ENCODE measurements at regions not wholly inside any gene's neighbourhood (a gene's known extent, or its start where the extent isn't known, plus 50 kb on each side); places are given as distances from the start of the nearest gene placed in this dataset.
"Not testable (repeated sequence)": the region's sequence is repeated elsewhere in the genome, so short reads cannot be mapped to it uniquely, and the experiment has no call there.

DNA sequence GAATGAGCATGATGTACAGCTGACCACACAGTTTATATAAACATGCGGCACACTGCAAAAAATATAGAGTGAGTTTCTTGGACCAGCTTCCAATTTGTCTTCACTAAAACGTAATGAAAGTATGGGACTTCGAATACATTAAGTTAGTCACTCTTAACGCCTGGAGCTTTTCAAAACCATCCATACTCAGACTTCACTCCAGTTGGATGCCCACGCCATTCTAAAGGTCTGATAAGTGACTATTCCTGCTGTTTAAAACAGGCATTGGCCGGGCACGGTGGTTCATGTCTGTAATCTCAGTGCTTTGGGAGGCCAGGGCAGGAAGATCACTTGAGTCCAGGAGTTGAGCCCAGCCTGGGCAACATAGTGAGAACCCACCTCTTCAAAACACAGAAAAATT is 84.6 kb downstream of the MYL12B start:
- TF ChIP-seq, protein P1, sequence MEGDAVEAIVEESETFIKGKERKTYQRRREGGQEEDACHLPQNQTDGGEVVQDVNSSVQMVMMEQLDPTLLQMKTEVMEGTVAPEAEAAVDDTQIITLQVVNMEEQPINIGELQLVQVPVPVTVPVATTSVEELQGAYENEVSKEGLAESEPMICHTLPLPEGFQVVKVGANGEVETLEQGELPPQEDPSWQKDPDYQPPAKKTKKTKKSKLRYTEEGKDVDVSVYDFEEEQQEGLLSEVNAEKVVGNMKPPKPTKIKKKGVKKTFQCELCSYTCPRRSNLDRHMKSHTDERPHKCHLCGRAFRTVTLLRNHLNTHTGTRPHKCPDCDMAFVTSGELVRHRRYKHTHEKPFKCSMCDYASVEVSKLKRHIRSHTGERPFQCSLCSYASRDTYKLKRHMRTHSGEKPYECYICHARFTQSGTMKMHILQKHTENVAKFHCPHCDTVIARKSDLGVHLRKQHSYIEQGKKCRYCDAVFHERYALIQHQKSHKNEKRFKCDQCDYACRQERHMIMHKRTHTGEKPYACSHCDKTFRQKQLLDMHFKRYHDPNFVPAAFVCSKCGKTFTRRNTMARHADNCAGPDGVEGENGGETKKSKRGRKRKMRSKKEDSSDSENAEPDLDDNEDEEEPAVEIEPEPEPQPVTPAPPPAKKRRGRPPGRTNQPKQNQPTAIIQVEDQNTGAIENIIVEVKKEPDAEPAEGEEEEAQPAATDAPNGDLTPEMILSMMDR (IDR thresholded peaks at IDR 0.05; ENCODE audit: low read depth, low read length), result no peak
- DNase-seq (ENCODE audit: low read depth in 2 of 2), result no peak
- H3K4me3 ChIP-seq (replicated peaks in 1 of 2; ENCODE audit: low read depth in 2 of 2, low read length in 2 of 2), result no peak overlapping the region

DNA sequence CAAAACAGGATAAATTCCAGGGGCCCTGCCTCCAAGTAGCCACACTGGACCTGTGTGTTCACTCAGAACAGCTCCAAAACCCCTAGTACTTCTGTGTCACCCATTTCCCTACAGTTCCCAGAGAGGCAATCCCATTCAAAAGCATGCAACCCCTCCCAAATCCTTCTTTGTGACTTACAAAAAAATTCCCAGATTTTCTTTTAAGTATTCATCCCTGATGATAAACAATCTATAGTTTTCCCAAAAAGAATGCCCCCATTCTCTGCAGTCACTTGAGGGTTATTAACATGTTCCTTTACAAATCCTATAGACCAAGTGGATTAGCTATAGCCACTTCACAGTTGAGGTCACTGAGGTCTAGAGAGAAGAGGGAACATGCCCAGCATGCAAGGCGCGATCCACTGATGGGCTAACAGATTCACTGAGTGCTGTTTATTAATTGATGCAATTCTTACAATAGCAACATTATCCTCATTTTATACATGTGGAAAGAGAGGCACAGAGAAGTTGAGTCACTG is 85.4 kb downstream of the MYL12B start:
- no peak for DNase-seq (ENCODE audit: low read depth in 2 of 2)
- TF ChIP-seq, protein P1 (IDR thresholded peaks at IDR 0.05; ENCODE audit: low read depth, low read length), result no peak

DNA sequence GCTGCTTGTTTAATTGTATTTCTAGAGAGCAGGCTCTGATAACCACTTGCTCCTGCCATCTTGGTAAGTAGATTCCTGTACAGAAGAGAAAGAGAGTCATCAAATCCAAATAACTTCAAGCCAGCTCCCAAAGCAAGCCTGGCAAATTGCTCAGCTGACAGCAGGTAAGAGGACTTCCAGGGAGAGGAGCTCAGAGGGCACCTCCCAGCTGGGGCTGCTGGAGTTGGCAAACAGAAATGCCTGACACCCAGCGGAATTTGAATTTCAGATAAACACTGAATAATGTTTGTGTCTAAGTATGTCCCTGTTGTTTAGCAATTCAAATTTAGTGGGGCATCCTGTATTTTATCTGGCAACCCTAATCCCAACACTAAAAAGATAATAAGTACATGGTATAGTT is 86.2 kb downstream of the MYL12B start:
- H3K4me3 ChIP-seq (replicated peaks in 1 of 2; ENCODE audit: low read depth in 2 of 2, low read length in 2 of 2), result no peak overlapping the region
- DNase-seq (ENCODE audit: low read depth in 2 of 2), result no peak
- TF ChIP-seq, protein P1 (IDR thresholded peaks at IDR 0.05; ENCODE audit: low read depth, low read length), result no peak

More for the DNA sequence above, 85.4 kb downstream of the MYL12B start:
- no peak overlapping the region for H3K4me3 ChIP-seq (replicated peaks in 1 of 2; ENCODE audit: low read depth in 2 of 2, low read length in 2 of 2)

DNA sequence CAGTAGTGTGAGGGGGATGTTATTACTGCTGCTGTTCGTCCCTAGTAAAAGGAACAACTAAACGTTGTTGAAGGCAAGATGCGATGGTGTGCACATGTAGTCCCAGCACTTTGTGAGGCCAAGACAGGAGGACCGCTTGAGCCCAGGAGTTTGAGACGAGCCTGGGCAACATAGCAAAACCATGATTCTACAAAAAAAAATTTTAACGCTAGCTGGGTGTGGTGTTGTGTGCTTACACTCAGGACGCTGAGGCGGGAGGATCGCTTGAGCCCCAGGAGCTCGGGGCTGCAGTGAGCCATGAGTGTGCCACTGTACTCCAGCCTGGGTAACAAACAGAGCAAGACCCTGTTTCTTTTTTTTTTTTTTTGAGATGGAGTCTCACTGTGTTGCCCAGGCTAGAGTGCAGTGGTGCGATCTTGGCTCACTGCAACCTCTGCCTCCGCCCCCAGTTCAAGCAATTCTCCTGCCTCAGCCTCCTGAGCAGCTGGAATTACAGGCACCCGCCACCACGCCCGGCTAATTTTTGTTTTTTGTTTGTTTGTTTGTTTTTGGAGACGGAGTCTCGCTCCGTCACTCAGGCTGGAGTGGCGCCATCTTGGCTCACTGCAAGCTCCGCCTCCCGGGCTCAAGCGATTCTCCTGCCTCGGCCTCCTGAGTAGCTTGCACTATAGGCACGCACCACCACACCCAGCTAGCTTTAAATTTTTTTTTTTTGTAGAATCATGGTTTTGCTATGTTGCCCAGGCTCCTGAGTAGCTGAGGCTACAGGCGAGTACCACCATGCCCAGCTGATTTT is 87.3 kb downstream of the MYL12B start:
- not testable (repeated sequence) for DNase-seq (ENCODE audit: low read depth in 2 of 2)

DNA sequence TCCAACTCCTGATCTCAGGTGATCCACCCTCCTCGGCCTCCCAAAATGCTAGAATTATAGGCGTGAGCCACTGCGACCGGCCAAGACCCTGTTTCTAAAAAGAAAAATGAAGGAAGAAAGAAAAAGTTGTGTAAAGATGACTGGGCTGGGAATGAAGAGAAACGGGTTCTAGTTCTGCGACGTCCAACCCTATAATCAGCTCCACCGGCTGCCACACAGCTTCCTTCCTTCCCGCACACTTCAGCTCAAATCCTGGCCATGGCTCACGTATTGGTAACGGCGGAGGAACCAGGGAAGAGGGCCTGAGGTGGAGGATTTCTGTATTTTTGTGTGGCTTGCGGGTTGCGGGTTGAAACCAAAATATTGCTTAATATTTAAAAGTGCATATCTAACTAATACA is 88.1 kb downstream of the MYL12B start:
- no peak for DNase-seq (ENCODE audit: low read depth in 2 of 2)
- TF ChIP-seq, protein P1 (IDR thresholded peaks at IDR 0.05; ENCODE audit: low read depth, low read length), result no peak
- H3K4me3 ChIP-seq (replicated peaks in 1 of 2; ENCODE audit: low read depth in 2 of 2, low read length in 2 of 2), result no peak overlapping the region

More for the DNA sequence above, 87.3 kb downstream of the MYL12B start:
- not testable (repeated sequence) for H3K4me3 ChIP-seq (replicated peaks in 1 of 2; ENCODE audit: low read depth in 2 of 2, low read length in 2 of 2)

DNA sequence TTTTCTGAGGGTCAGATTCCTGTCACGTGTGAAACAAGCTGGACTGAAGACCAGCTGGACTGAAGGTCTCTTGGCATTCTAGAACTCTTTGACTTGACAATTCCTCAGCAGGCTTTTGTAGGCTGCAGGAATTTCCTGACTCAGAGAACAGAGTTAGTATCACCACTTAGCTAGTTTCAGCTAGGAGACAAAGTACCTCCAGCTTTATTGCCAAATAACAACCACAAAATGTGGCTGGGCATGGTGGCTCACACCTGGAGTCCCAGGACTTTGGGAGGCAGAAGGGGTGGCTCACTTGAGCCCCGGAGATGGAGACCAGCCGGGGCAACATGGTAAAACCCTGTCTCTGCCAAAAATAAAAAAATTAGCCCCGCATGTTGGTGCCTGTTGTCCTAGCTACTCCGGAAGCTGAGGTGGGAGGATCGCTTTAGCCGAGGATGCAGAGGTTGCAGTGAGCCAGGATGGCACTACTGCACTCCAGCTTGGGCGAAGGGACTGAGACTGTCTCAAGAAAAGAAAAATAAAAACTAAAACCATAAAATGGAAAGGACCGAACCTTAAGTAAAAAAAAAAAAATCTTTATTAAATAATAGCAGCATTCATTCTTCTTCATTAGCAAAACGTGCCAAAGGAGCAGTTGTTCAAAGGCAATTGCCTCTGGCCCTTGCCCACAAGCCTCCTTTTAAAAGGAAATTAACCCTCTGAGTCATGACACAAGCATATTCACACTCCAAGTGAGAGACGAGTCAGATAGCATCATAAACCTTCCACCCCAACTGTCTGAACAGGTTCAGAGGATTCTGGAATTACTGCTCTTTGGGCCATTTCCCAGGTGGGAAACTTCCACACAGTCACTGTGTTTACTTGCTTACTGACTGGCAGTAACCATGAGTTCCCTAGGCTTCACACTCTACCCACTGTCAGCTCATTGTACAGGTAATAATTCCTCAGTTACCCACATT is 88.9 kb downstream of the MYL12B start:
- TF ChIP-seq, protein P1 (IDR thresholded peaks at IDR 0.05; ENCODE audit: low read depth, low read length), result no peak
- no peak overlapping the region for H3K4me3 ChIP-seq (replicated peaks in 1 of 2; ENCODE audit: low read depth in 2 of 2, low read length in 2 of 2)
- DNase-seq (ENCODE audit: low read depth in 2 of 2), result peak in 1 of 2 donors; percentile 45

DNA sequence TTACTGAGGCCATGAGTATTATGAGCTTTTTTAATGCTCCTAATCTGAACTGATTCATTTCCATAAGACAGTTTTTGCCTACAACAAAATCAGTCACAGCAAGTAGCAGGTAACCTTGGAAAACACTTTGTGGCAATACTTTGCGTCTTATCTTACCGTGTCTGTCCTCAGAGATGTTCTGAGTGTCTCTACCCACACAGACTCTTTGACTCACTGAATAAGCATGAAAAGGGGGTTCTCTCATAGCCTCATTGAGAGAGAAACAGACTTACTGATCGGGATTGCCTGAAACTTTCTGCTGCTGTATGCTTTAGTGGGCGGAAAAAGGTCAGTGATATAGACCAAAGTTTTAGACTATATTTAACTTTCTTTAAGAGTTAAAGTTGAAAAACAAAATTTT is 92.6 kb downstream of the MYL12B start:
- TF ChIP-seq, protein P1 (IDR thresholded peaks at IDR 0.05; ENCODE audit: low read depth, low read length), result no peak
- DNase-seq (ENCODE audit: low read depth in 2 of 2), result no peak
- no peak overlapping the region for H3K4me3 ChIP-seq (replicated peaks in 1 of 2; ENCODE audit: low read depth in 2 of 2, low read length in 2 of 2)
